BJ (cell line): ENCODE measurements at regions not wholly inside any gene's neighbourhood (a gene's known extent, or its start where the extent isn't known, plus 50 kb on each side); places are given as distances from the start of the nearest gene placed in this dataset.
"Not testable (repeated sequence)": the region's sequence is repeated elsewhere in the genome, so short reads cannot be mapped to it uniquely, and the experiment has no call there.

Experiments used
- CTCF ChIA-PET: fragments of 350-600 bp; formaldehyde crosslinking; extraction: SDS; loops from one replicate; lab custom pipeline; 2021; ENCODE audit warnings: antibody characterized with exemption, inconsistent platforms; lab: Yijun Ruan, JAX
- POLR2A ChIA-PET: fragments of 300-600 bp; sonication (Branson Sonifier 250); formaldehyde crosslinking; extraction: SDS; loops from one replicate; lab custom pipeline; 2021; ENCODE audit warnings: antibody characterized with exemption; lab: Charles Lee
- DNase-seq: peaks from one replicate; pipeline ENCODE4 v3.0.0-alpha.2; 2011; ENCODE audit warnings: low read depth
- H3K27me3 ChIP-seq: 2 replicates; pipeline ENCODE4 v1.6.0; 2011; ENCODE audit warnings: low read length; ENCODE audit not compliant: control insufficient read depth, insufficient read depth
- H3K36me3 ChIP-seq: 2 replicates; pipeline ENCODE4 v1.5.1; 2011; ENCODE audit warnings: low read length; ENCODE audit not compliant: control insufficient read depth, insufficient read depth
- H3K4me3 ChIP-seq: 2 replicates; pipeline ENCODE4 v1.5.1; 2011; ENCODE audit warnings: low read depth, mild to moderate bottlenecking, control low read depth, low read length

GRCh38 chr2:87075054-87075790, 53.6 kb upstream of the PLGLB1 start:
- H3K4me3 ChIP-seq: peak overlapping the region; percentile 57
- DNase-seq, CTCF ChIA-PET, H3K36me3 ChIP-seq, POLR2A ChIA-PET, H3K27me3 ChIP-seq: not testable (repeated sequence)

DNA sequence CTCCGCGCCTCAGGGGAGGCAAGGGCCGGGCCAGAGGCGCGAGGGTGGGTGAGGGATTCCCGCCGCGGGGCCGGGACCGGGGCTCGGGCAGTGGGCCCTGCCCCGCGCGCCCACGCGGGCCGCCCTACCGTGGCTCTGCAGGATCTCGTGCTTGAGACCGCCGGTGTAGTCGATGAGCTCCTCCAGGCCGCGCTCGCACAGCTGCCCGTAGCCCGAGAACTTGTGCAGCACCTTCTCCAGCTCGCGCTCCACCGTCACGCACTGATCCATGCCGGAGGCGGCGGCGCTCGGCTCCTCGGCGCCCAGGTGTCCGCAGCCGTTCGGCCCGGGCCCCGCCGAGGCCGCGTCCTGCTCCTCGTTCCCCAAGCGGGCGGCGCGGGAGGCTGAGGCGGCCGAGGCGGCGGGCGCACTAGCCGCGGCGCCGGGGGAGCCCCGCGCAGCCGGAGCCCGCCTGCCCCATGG, 54.2 kb upstream of the PLGLB1 start:
- CTCF ChIA-PET, H3K27me3 ChIP-seq, POLR2A ChIA-PET, DNase-seq, H3K36me3 ChIP-seq: not testable (repeated sequence)
- peak overlapping the region; percentile 57 for H3K4me3 ChIP-seq

- peak; percentile 30 for DNase-seq
- CTCF ChIA-PET, H3K36me3 ChIP-seq, H3K27me3 ChIP-seq, POLR2A ChIA-PET: not testable (repeated sequence)
- H3K4me3 ChIP-seq: peak overlapping the region; percentile 62
These were observed 54.8 kb upstream of the PLGLB1 start for GRCh38 chr2:87076253-87077123.

DNA sequence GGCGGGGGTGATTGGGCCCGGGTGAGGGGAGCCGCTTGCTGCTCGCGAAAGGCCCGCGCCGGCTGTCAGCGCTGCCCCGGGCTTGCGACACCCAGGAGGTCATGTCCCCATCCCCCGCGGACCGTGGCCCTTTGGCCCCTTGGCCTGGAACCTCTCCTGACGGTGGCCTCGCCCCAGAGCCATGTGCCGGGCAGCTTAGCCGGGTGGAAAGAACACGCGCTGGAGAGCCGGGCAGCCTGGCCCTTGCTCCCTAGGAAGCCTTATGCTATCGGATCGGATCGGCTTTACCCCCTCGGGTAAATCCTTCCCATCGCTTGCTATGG, 55.4 kb upstream of the PLGLB1 start:
- CTCF ChIA-PET: not testable (repeated sequence)

GRCh38 chr2:87081727-87082126, 60.1 kb upstream of the PLGLB1 start:
- H3K27me3 ChIP-seq, POLR2A ChIA-PET, DNase-seq, H3K36me3 ChIP-seq, CTCF ChIA-PET, H3K4me3 ChIP-seq: not testable (repeated sequence)

More for the DNA sequence above, 55.4 kb upstream of the PLGLB1 start:
- H3K27me3 ChIP-seq, H3K36me3 ChIP-seq, DNase-seq, POLR2A ChIA-PET: not testable (repeated sequence)
- H3K4me3 ChIP-seq: peak overlapping the region; percentile 62

- POLR2A ChIA-PET, H3K4me3 ChIP-seq, H3K36me3 ChIP-seq, CTCF ChIA-PET, DNase-seq, H3K27me3 ChIP-seq: not testable (repeated sequence)
These were observed 66.4 kb upstream of the PLGLB1 start for GRCh38 chr2:87088079-87088478.

GRCh38 chr2:87089401-87089800, 67.8 kb upstream of the PLGLB1 start:
- H3K27me3 ChIP-seq, H3K36me3 ChIP-seq, H3K4me3 ChIP-seq, DNase-seq, CTCF ChIA-PET, POLR2A ChIA-PET: not testable (repeated sequence)

- H3K27me3 ChIP-seq, DNase-seq, H3K36me3 ChIP-seq, CTCF ChIA-PET, POLR2A ChIA-PET, H3K4me3 ChIP-seq: not testable (repeated sequence)
These were observed 71.6 kb upstream of the PLGLB1 start for GRCh38 chr2:87093252-87093651.

DNA sequence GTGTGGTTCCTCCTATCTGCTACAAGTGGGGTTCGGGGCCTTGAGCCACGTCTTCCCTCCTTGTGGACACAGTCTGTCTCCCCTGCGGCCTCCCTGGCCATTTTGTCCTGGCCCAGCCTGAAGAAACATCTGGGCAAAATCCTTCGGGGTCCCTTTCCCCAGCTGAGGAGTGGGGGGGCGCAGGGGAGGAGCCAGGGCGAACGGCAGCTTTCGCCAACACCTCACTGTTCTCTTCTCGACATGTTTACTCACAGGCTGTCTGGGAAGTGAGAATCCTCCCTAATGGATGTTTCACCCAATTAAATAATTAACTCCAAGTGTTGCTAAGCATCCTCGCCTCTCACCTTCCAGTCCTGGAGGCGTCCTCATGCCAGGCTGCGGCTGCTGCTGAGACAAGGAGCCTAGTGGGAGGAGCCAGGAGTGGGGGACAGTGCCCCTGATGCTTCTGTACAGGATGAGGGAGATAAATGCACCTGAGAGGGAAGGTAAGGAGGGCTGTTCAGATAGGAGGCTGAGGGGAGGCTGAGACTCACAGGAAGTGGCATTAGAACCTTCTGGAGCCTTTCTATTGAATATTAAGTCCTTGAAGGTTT, 72.4 kb upstream of the PLGLB1 start:
- CTCF ChIA-PET, H3K36me3 ChIP-seq, H3K4me3 ChIP-seq, DNase-seq, POLR2A ChIA-PET, H3K27me3 ChIP-seq: not testable (repeated sequence)

GRCh38 chr2:87095804-87096203, 74.2 kb upstream of the PLGLB1 start:
- not testable (repeated sequence) for DNase-seq

GRCh38 chr2:87128761-87129553, 107.3 kb upstream of the PLGLB1 start:
- H3K4me3 ChIP-seq, H3K27me3 ChIP-seq, DNase-seq, H3K36me3 ChIP-seq, POLR2A ChIA-PET, CTCF ChIA-PET: not testable (repeated sequence)

More at GRCh38 chr2:87095804-87096203, 74.2 kb upstream of the PLGLB1 start:
- H3K27me3 ChIP-seq, H3K4me3 ChIP-seq, POLR2A ChIA-PET, CTCF ChIA-PET, H3K36me3 ChIP-seq: not testable (repeated sequence)

DNA sequence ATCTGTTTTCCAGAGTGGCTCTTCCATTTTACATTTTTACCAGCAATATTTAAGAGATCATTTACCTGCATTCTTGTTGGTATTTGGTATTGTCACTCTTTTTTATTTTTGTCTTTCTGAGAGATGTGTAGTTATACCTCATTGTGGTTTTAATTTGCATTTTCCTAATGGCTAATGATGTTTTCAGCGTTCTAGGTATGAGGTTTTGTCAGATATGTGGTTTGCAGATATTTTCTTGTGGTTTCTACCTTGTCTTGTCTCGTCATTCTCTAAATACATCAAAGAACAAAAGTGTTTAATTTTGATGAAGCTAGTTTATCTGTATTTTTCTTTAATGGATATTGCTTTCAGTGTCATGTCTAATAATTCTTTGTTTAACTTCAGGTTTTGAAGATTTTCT, 110.9 kb upstream of the PLGLB1 start:
- H3K27me3 ChIP-seq, H3K4me3 ChIP-seq, CTCF ChIA-PET, POLR2A ChIA-PET, H3K36me3 ChIP-seq, DNase-seq: not testable (repeated sequence)
